T47D (cell line): ENCODE measurements at regions not wholly inside any gene's neighbourhood (a gene's known extent, or its start where the extent isn't known, plus 50 kb on each side); places are given as distances from the start of the nearest gene placed in this dataset.

ENCODE experiments used
- DNase-seq, 2 experiments: peaks; one replicate each; pipeline versions ENCODE4 v3.0.0 to v3.0.0-alpha.2; 2011 to 2012; ENCODE audit warnings: low read depth in 1 of 2, low spot score in 1 of 2
- JUND ChIP-seq: IDR thresholded peaks from 2 replicates; pipeline ENCODE4 v1.6.1; 2012; ENCODE audit warnings: low read depth
- in situ Hi-C: cut with HindIII; loops from 2 replicates; pipeline ENCODE4 v1.10.0; 2016; ENCODE audit warnings: low sequenced_read_pairs, low pct_unique_long_range_greater_than_20kb

GRCh38 chr5:9894571-9895301, 264.6 kb upstream of the TAS2R1 start:
- TF ChIP-seq JUND: no peak
- no peak for DNase-seq
- in situ Hi-C loops: no loop called here

GRCh38 chr5:9892696-9893095, 262.5 kb upstream of the TAS2R1 start:
- no peak for DNase-seq
- in situ Hi-C loops: no loop called here
- no peak for TF ChIP-seq JUND

- DNase-seq: no peak
- TF ChIP-seq JUND: no peak
- in situ Hi-C loops: no loop called here
Measured at GRCh38 chr5:9889511-9889910, 259.4 kb upstream of the TAS2R1 start.

GRCh38 chr5:9888501-9888901, 258.4 kb upstream of the TAS2R1 start:
- no peak for TF ChIP-seq JUND
- in situ Hi-C loops: no loop called here
- DNase-seq: no peak

- DNase-seq: no peak
- no peak for TF ChIP-seq JUND
- in situ Hi-C loops: no loop called here
Measured at GRCh38 chr5:9885164-9885563, 255.0 kb upstream of the TAS2R1 start.

- in situ Hi-C loops: no loop called here
- TF ChIP-seq JUND: no peak
- DNase-seq: no peak
Measured at GRCh38 chr5:9878206-9878605, 248.1 kb upstream of the TAS2R1 start.

GRCh38 chr5:9877488-9877887, 247.3 kb upstream of the TAS2R1 start:
- no peak for TF ChIP-seq JUND
- in situ Hi-C loops: no loop called here
- no peak for DNase-seq

GRCh38 chr5:9876451-9876850, 246.3 kb upstream of the TAS2R1 start:
- no peak for DNase-seq
- no peak for TF ChIP-seq JUND
- in situ Hi-C loops: no loop called here

GRCh38 chr5:9869616-9870288, 239.6 kb upstream of the TAS2R1 start:
- in situ Hi-C loops: no loop called here
- DNase-seq: no peak
- no peak for TF ChIP-seq JUND

- in situ Hi-C loops: no loop called here
- no peak for TF ChIP-seq JUND
- no peak for DNase-seq
Measured at GRCh38 chr5:9865574-9865973, 235.4 kb upstream of the TAS2R1 start.

GRCh38 chr5:9864791-9865190, 234.6 kb upstream of the TAS2R1 start:
- TF ChIP-seq JUND: no peak
- in situ Hi-C loops: no loop called here
- no peak for DNase-seq

- in situ Hi-C loops: no loop called here
Measured at GRCh38 chr5:9863486-9863885, 233.3 kb upstream of the TAS2R1 start.

GRCh38 chr5:9861666-9862256, 231.6 kb upstream of the TAS2R1 start:
- in situ Hi-C loops: no loop called here
- DNase-seq: no peak
- no peak for TF ChIP-seq JUND

More at GRCh38 chr5:9863486-9863885, 233.3 kb upstream of the TAS2R1 start:
- TF ChIP-seq JUND: no peak
- DNase-seq: no peak
